ENCODE measurements at regions not wholly inside any gene's neighbourhood (a gene's known extent, or its start where the extent isn't known, plus 50 kb on each side); places are given as distances from the start of the nearest gene placed in this dataset.
"Not testable (repeated sequence)": the region's sequence is repeated elsewhere in the genome, so short reads cannot be mapped to it uniquely, and the experiment has no call there.

GRCh38 chr5:91499943-91500531, 116.9 kb upstream of the ARRDC3 start:
- Histone ChIP-seq H3K9me3 (ENCODE audit: control insufficient read depth, low read length) (no peaks in the 10 kb centered on the region), H3K4me3 (ENCODE audit: extremely low read depth, insufficient read depth, low read length, poor library complexity, severe bottlenecking) (no peak overlapping the region), H3K36me3 (ENCODE audit: control insufficient read depth, insufficient read depth, low read length) (no peaks in the 10 kb centered on the region), H3K4me1 (ENCODE audit: control insufficient read depth, insufficient read depth, low read length, poor library complexity, severe bottlenecking) (no peaks in the 10 kb centered on the region), H3K27ac (ENCODE audit: low read depth, low read length, severe bottlenecking) (no peak overlapping the region)
- 0% methylated on average over 1 of the region's 2 CpGs; no CpG with 5 or more reads in 1 of the 2 experiments for WGBS, 2 experiments (ENCODE audit: insufficient coverage in 2 of 2)

GRCh38 chr5:91495699-91496098, 112.6 kb upstream of the ARRDC3 start:
- Histone ChIP-seq H3K36me3 (ENCODE audit: control insufficient read depth, insufficient read depth, low read length) (no peaks in the 10 kb centered on the region), H3K9me3 (ENCODE audit: control insufficient read depth, low read length) (no peaks in the 10 kb centered on the region), H3K4me1 (ENCODE audit: control insufficient read depth, insufficient read depth, low read length, poor library complexity, severe bottlenecking) (no peaks in the 10 kb centered on the region), H3K4me3 (ENCODE audit: extremely low read depth, insufficient read depth, low read length, poor library complexity, severe bottlenecking) (no peak overlapping the region), H3K27ac (ENCODE audit: low read depth, low read length, severe bottlenecking) (no peak overlapping the region)
- no CpG with 5 or more reads among the region's 2 CpGs for WGBS, 2 experiments (ENCODE audit: insufficient coverage in 2 of 2)

GRCh38 chr5:91494447-91494996, 111.4 kb upstream of the ARRDC3 start:
- Histone ChIP-seq H3K4me3 (ENCODE audit: extremely low read depth, insufficient read depth, low read length, poor library complexity, severe bottlenecking) (no peak overlapping the region), H3K4me1 (ENCODE audit: control insufficient read depth, insufficient read depth, low read length, poor library complexity, severe bottlenecking) (no peaks in the 10 kb centered on the region), H3K27ac (ENCODE audit: low read depth, low read length, severe bottlenecking) (no peak overlapping the region), H3K9me3 (ENCODE audit: control insufficient read depth, low read length) (no peaks in the 10 kb centered on the region), H3K36me3 (ENCODE audit: control insufficient read depth, insufficient read depth, low read length) (no peaks in the 10 kb centered on the region)
- WGBS, 2 experiments (ENCODE audit: insufficient coverage in 2 of 2): 92% methylated on average over 2 of the region's 4 CpGs; no CpG with 5 or more reads in 1 of the 2 experiments

GRCh38 chr5:91493086-91493485, 110.0 kb upstream of the ARRDC3 start:
- WGBS, 2 experiments (ENCODE audit: insufficient coverage in 2 of 2): no CpG with 5 or more reads among the region's 1 CpG
- Histone ChIP-seq H3K27ac (ENCODE audit: low read depth, low read length, severe bottlenecking) (no peak overlapping the region), H3K4me1 (ENCODE audit: control insufficient read depth, insufficient read depth, low read length, poor library complexity, severe bottlenecking) (no peaks in the 10 kb centered on the region), H3K36me3 (ENCODE audit: control insufficient read depth, insufficient read depth, low read length) (no peaks in the 10 kb centered on the region), H3K9me3 (ENCODE audit: control insufficient read depth, low read length) (no peaks in the 10 kb centered on the region), H3K4me3 (ENCODE audit: extremely low read depth, insufficient read depth, low read length, poor library complexity, severe bottlenecking) (no peak overlapping the region)

- H3K27ac ChIP-seq (ENCODE audit: low read depth, low read length, severe bottlenecking): no peak overlapping the region
- no peak overlapping the region for H3K4me3 ChIP-seq (ENCODE audit: extremely low read depth, insufficient read depth, low read length, poor library complexity, severe bottlenecking)
- no peaks in the 10 kb centered on the region for H3K36me3 ChIP-seq (ENCODE audit: control insufficient read depth, insufficient read depth, low read length)
- H3K4me1 ChIP-seq (ENCODE audit: control insufficient read depth, insufficient read depth, low read length, poor library complexity, severe bottlenecking): no peaks in the 10 kb centered on the region
- WGBS, 2 experiments (ENCODE audit: insufficient coverage in 2 of 2): 100% methylated on average over 1 of the region's 2 CpGs; no CpG with 5 or more reads in 1 of the 2 experiments
- H3K9me3 ChIP-seq (ENCODE audit: control insufficient read depth, low read length): no peaks in the 10 kb centered on the region
Measured at GRCh38 chr5:91491229-91491628, 108.1 kb upstream of the ARRDC3 start.

GRCh38 chr5:91490316-91490715, 107.2 kb upstream of the ARRDC3 start:
- no peaks in the 10 kb centered on the region for H3K36me3 ChIP-seq (ENCODE audit: control insufficient read depth, insufficient read depth, low read length)
- H3K4me3 ChIP-seq (ENCODE audit: extremely low read depth, insufficient read depth, low read length, poor library complexity, severe bottlenecking): no peak overlapping the region
- H3K9me3 ChIP-seq (ENCODE audit: control insufficient read depth, low read length): no peaks in the 10 kb centered on the region
- no peaks in the 10 kb centered on the region for H3K4me1 ChIP-seq (ENCODE audit: control insufficient read depth, insufficient read depth, low read length, poor library complexity, severe bottlenecking)
- 83% methylated on average over 1 of the region's 3 CpGs; no CpG with 5 or more reads in 1 of the 2 experiments for WGBS, 2 experiments (ENCODE audit: insufficient coverage in 2 of 2)
- no peak overlapping the region for H3K27ac ChIP-seq (ENCODE audit: low read depth, low read length, severe bottlenecking)

GRCh38 chr5:91487420-91487819, 104.3 kb upstream of the ARRDC3 start:
- no peak overlapping the region for H3K4me3 ChIP-seq (ENCODE audit: extremely low read depth, insufficient read depth, low read length, poor library complexity, severe bottlenecking)
- H3K4me1 ChIP-seq (ENCODE audit: control insufficient read depth, insufficient read depth, low read length, poor library complexity, severe bottlenecking): no peaks in the 10 kb centered on the region
- H3K36me3 ChIP-seq (ENCODE audit: control insufficient read depth, insufficient read depth, low read length): no peaks in the 10 kb centered on the region
- H3K27ac ChIP-seq (ENCODE audit: low read depth, low read length, severe bottlenecking): no peak overlapping the region
- no peaks in the 10 kb centered on the region for H3K9me3 ChIP-seq (ENCODE audit: control insufficient read depth, low read length)
- 48 to 72% methylated on average over 2 of the region's 2 CpGs for WGBS, 2 experiments (ENCODE audit: insufficient coverage in 2 of 2)

GRCh38 chr5:91486638-91487037, 103.5 kb upstream of the ARRDC3 start:
- no peak overlapping the region for H3K27ac ChIP-seq (ENCODE audit: low read depth, low read length, severe bottlenecking)
- no peaks in the 10 kb centered on the region for H3K36me3 ChIP-seq (ENCODE audit: control insufficient read depth, insufficient read depth, low read length)
- 78% methylated on average over 1 of the region's 2 CpGs; no CpG with 5 or more reads in 1 of the 2 experiments for WGBS, 2 experiments (ENCODE audit: insufficient coverage in 2 of 2)
- H3K9me3 ChIP-seq (ENCODE audit: control insufficient read depth, low read length): no peaks in the 10 kb centered on the region
- no peak overlapping the region for H3K4me3 ChIP-seq (ENCODE audit: extremely low read depth, insufficient read depth, low read length, poor library complexity, severe bottlenecking)
- no peaks in the 10 kb centered on the region for H3K4me1 ChIP-seq (ENCODE audit: control insufficient read depth, insufficient read depth, low read length, poor library complexity, severe bottlenecking)

GRCh38 chr5:91484662-91485061, 101.5 kb upstream of the ARRDC3 start:
- no peaks in the 10 kb centered on the region for H3K9me3 ChIP-seq (ENCODE audit: control insufficient read depth, low read length)
- no peaks in the 10 kb centered on the region for H3K4me1 ChIP-seq (ENCODE audit: control insufficient read depth, insufficient read depth, low read length, poor library complexity, severe bottlenecking)
- H3K4me3 ChIP-seq (ENCODE audit: extremely low read depth, insufficient read depth, low read length, poor library complexity, severe bottlenecking): no peak overlapping the region
- no peak overlapping the region for H3K27ac ChIP-seq (ENCODE audit: low read depth, low read length, severe bottlenecking)
- H3K36me3 ChIP-seq (ENCODE audit: control insufficient read depth, insufficient read depth, low read length): no peaks in the 10 kb centered on the region

- WGBS, 2 experiments (ENCODE audit: insufficient coverage in 2 of 2): 86 to 100% methylated on average over 1 of the region's 2 CpGs
- H3K4me1 ChIP-seq (ENCODE audit: control insufficient read depth, insufficient read depth, low read length, poor library complexity, severe bottlenecking); H3K27ac ChIP-seq (ENCODE audit: low read depth, low read length, severe bottlenecking); H3K4me3 ChIP-seq (ENCODE audit: extremely low read depth, insufficient read depth, low read length, poor library complexity, severe bottlenecking); H3K36me3 ChIP-seq (ENCODE audit: control insufficient read depth, insufficient read depth, low read length); H3K9me3 ChIP-seq (ENCODE audit: control insufficient read depth, low read length): not testable (repeated sequence)
Measured at GRCh38 chr5:91479376-91479775, 96.3 kb upstream of the ARRDC3 start.

GRCh38 chr5:91478096-91478495, 95.0 kb upstream of the ARRDC3 start:
- H3K4me1 ChIP-seq (ENCODE audit: control insufficient read depth, insufficient read depth, low read length, poor library complexity, severe bottlenecking): no peaks in the 10 kb centered on the region
- H3K4me3 ChIP-seq (ENCODE audit: extremely low read depth, insufficient read depth, low read length, poor library complexity, severe bottlenecking): no peak overlapping the region
- H3K9me3 ChIP-seq (ENCODE audit: control insufficient read depth, low read length): no peaks in the 10 kb centered on the region
- no peaks in the 10 kb centered on the region for H3K36me3 ChIP-seq (ENCODE audit: control insufficient read depth, insufficient read depth, low read length)
- WGBS, 2 experiments (ENCODE audit: insufficient coverage in 2 of 2): 100% methylated on average over 2 of the region's 2 CpGs; no CpG with 5 or more reads in 1 of the 2 experiments
- no peak overlapping the region for H3K27ac ChIP-seq (ENCODE audit: low read depth, low read length, severe bottlenecking)
